ENCODE measurements at regions not wholly inside any gene's neighbourhood (a gene's known extent, or its start where the extent isn't known, plus 50 kb on each side); places are given as distances from the start of the nearest gene placed in this dataset.

GRCh38 chr12:28068467-28068866, 95.9 kb upstream of the PTHLH start:
- H3K4me1 ChIP-seq (ENCODE audit: control insufficient read depth, extremely low read depth, insufficient read depth, low read length): peaks cover 13% of the 10 kb centered on the region
- no TSS peak for BruUV-seq (replicated peaks)
- no peak overlapping the region for H3K4me2 ChIP-seq (ENCODE audit: insufficient read depth, low read length)
- H3K27me3 ChIP-seq (ENCODE audit: control insufficient read depth in 2 of 2, insufficient read depth in 2 of 2, low read length in 2 of 2): no peaks in the 10 kb centered on the region
- no peaks in the 10 kb centered on the region for H3K36me3 ChIP-seq (ENCODE audit: control insufficient read depth in 2 of 2, extremely low read depth in 1 of 2, insufficient read depth in 2 of 2, low read length in 2 of 2)
- CTCF ChIA-PET: interaction anchor here (0.9 kb wide), 1 partner anchor 98 kb away, joined by 3 read pairs; no protein-coding TSS in a partner anchor
- H3K79me2 ChIP-seq (ENCODE audit: control insufficient read depth, insufficient read depth, low read length): no peaks in the 10 kb centered on the region
- H4K20me1 ChIP-seq (replicated peaks; ENCODE audit: control insufficient read depth, extremely low read depth, insufficient read depth, low read length): no peaks in the 10 kb centered on the region
- no peak overlapping the region for H3K9ac ChIP-seq (replicated peaks; ENCODE audit: extremely low read depth, insufficient read depth, low read length)
- intact Hi-C loops (cut with micrococcal nuclease): no loop called here
- H3K27ac ChIP-seq (ENCODE audit: insufficient read depth, low read depth, low read length): no peak overlapping the region
- no peaks in the 10 kb centered on the region for H3K9me1 ChIP-seq (replicated peaks; ENCODE audit: control insufficient read depth, extremely low read depth, insufficient read depth, low read length)
- H3K4me3 ChIP-seq (replicated peaks in 1 of 3; ENCODE audit: insufficient read depth in 1 of 3, low read depth in 1 of 3, low read length in 3 of 3): no peak overlapping the region
- POLR2A ChIA-PET: no interaction called here
- TF ChIP-seq POLR2AphosphoS5 (IDR thresholded peaks at IDR 0.05; ENCODE audit: insufficient read depth, low read depth, low read length) (no peak), CTCF (IDR thresholded peaks at IDR 0.05; ENCODE audit: extremely low read depth in 1 of 2, insufficient read depth in 1 of 2, low read depth in 1 of 2, low read length in 2 of 2) (no peak), MYC (IDR thresholded peaks at IDR 0.05; ENCODE audit: low read depth, low read length) (no peak), GATA2 (IDR thresholded peaks at IDR 0.05; ENCODE audit: insufficient read depth, insufficient read length, low read depth, low read length) (no peak), MAX (IDR thresholded peaks at IDR 0.05; ENCODE audit: insufficient read depth, insufficient read length) (no peak), JUN (IDR thresholded peaks at IDR 0.05; ENCODE audit: borderline replicate concordance, insufficient read depth, insufficient read length, low read depth) (no peak), EZH2 (IDR thresholded peaks at IDR 0.05; ENCODE audit: borderline replicate concordance, low read depth, low read length, severe bottlenecking) (no peak), POLR2A (IDR thresholded peaks at IDR 0.05; ENCODE audit: low read depth, low read length) (no peak), FOS (IDR thresholded peaks at IDR 0.05; ENCODE audit: borderline replicate concordance, insufficient read depth, low read length) (no peak)
- DNase-seq (ENCODE audit: low read depth, low spot score): no peak
- no peak for FAIRE-seq
- no peak overlapping the region for H2AFZ ChIP-seq (ENCODE audit: low read depth, low read length)
- H3K9me3 ChIP-seq (replicated peaks; ENCODE audit: control insufficient read depth, insufficient read depth, low read length): no peaks in the 10 kb centered on the region
- dilution Hi-C loops (cut with MboI; ENCODE audit: extremely low pct_ligation_motif_present, low sequenced_read_pairs): no loop called here
